Midbrain (tissue), 1 donor: ENCODE measurements at regions not wholly inside any gene's neighbourhood (a gene's known extent, or its start where the extent isn't known, plus 50 kb on each side); places are given as distances from the start of the nearest gene placed in this dataset.
"Not testable (repeated sequence)": the region's sequence is repeated elsewhere in the genome, so short reads cannot be mapped to it uniquely, and the experiment has no call there.

Experiments
- DNase-seq: peaks from one replicate; lab custom pipeline; 2025; lab: John Stamatoyannopoulos, UW

- no peak for DNase-seq
Measured at GRCh38 chr11:45000918-45001317, 50.2 kb upstream of the TP53I11 start.

GRCh38 chr11:45001466-45002165 lies 50.9 kb upstream of the TP53I11 start:
- no peak for DNase-seq

- DNase-seq: no peak
Measured at GRCh38 chr11:45005106-45005505, 54.4 kb upstream of the TP53I11 start.

- no peak for DNase-seq
Measured at GRCh38 chr11:45007011-45007410, 56.3 kb upstream of the TP53I11 start.

- DNase-seq: not testable (repeated sequence)
Measured at GRCh38 chr11:45015983-45016382, 65.3 kb upstream of the TP53I11 start.

GRCh38 chr11:45016446-45016845 lies 65.8 kb upstream of the TP53I11 start:
- not testable (repeated sequence) for DNase-seq

- no peak for DNase-seq
Measured at GRCh38 chr11:45017329-45017728, 66.6 kb upstream of the TP53I11 start.

GRCh38 chr11:45021001-45021400 lies 70.3 kb upstream of the TP53I11 start:
- peak; percentile 25 for DNase-seq

GRCh38 chr11:45021692-45022141 lies 71.0 kb upstream of the TP53I11 start:
- DNase-seq: peak; percentile 19

- DNase-seq: no peak
Measured at GRCh38 chr11:45022294-45023064, 71.8 kb upstream of the TP53I11 start.

- DNase-seq: no peak
Measured at GRCh38 chr11:45023065-45023365, 72.3 kb upstream of the TP53I11 start.

- no peak for DNase-seq
Measured at GRCh38 chr11:45024316-45024715, 73.6 kb upstream of the TP53I11 start.

GRCh38 chr11:45024846-45025588 lies 74.3 kb upstream of the TP53I11 start:
- DNase-seq: no peak

GRCh38 chr11:45025716-45026492 lies 75.2 kb upstream of the TP53I11 start:
- peak; percentile 25 for DNase-seq

- DNase-seq: no peak
Measured at GRCh38 chr11:45026835-45027234, 76.2 kb upstream of the TP53I11 start.

GRCh38 chr11:45027312-45027711 lies 76.6 kb upstream of the TP53I11 start:
- no peak for DNase-seq

- DNase-seq: no peak
Measured at GRCh38 chr11:45028911-45029682, 78.4 kb upstream of the TP53I11 start.

GRCh38 chr11:45030778-45031177 lies 80.1 kb upstream of the TP53I11 start:
- DNase-seq: no peak

GRCh38 chr11:45031912-45032519 lies 81.3 kb upstream of the TP53I11 start:
- DNase-seq: no peak

GRCh38 chr11:45035413-45035812 lies 84.7 kb upstream of the TP53I11 start:
- DNase-seq: no peak

- DNase-seq: no peak
Measured at GRCh38 chr11:45036010-45036409, 85.3 kb upstream of the TP53I11 start.
